ENCODE measurements at regions not wholly inside any gene's neighbourhood (a gene's known extent, or its start where the extent isn't known, plus 50 kb on each side); places are given as distances from the start of the nearest gene placed in this dataset.

DNA sequence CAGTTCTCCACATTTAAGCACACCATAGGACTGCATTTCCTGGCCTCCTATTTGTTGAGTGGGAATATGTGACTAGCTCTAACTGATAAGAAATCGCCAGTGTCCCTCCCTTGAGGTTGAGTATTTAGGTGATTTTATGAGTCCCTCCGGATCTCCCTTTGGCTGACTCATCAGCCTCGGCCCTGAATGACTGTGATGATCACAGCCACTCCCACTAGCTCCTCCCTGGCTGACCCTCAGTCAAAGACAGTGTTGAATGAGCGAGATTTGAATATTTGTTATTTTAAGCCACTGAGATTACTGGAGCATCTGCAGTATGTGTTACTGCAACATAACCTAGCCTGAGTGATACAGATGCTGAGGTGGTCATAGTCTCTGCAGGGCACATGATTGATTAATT is 515.3 kb downstream of the EPHB1 start:
- Histone ChIP-seq H3K36me3 (ENCODE audit: control insufficient read depth, insufficient read depth, low read length) (no peaks in the 10 kb centered on the region), H3K9ac (ENCODE audit: low read depth, low read length) (no peak overlapping the region), H3K27ac (ENCODE audit: low read depth, low read length) (no peak overlapping the region), H3K9me3 (ENCODE audit: control insufficient read depth, insufficient read depth, low read length) (no peaks in the 10 kb centered on the region), H3K4me1 (ENCODE audit: control insufficient read depth, insufficient read depth, low read length) (no peaks in the 10 kb centered on the region), H3K27me3 (ENCODE audit: control insufficient read depth, insufficient read depth, low read length) (no peaks in the 10 kb centered on the region), H3K4me3 (ENCODE audit: low read depth, low read length) (no peak overlapping the region)

DNA sequence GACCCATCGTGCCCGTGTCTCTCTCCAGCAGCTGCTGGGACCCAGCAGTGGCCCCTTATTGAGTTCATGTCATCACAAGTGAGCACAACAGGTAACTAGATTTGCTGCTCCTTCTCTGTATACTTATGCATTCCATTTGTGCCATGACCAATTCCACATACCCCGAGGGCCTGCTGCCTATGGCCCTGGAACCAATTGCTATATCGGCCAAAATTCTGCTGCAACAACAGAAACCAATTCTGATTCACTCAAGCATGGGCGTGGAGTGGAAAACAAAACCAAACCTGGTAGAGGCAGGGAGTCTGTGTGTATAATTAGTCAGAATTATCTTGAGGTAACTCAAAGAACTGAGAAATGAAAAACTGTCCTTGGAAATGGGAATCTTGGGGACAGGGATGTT is 516.6 kb downstream of the EPHB1 start:
- Histone ChIP-seq H3K9ac (ENCODE audit: low read depth, low read length) (no peak overlapping the region), H3K4me1 (ENCODE audit: control insufficient read depth, insufficient read depth, low read length) (no peaks in the 10 kb centered on the region), H3K9me3 (ENCODE audit: control insufficient read depth, insufficient read depth, low read length) (peaks cover 2% of the 10 kb centered on the region; the same call in 1 of the 2 replicates), H3K4me3 (ENCODE audit: low read depth, low read length) (no peak overlapping the region), H3K27ac (ENCODE audit: low read depth, low read length) (no peak overlapping the region), H3K27me3 (ENCODE audit: control insufficient read depth, insufficient read depth, low read length) (no peaks in the 10 kb centered on the region), H3K36me3 (ENCODE audit: control insufficient read depth, insufficient read depth, low read length) (no peaks in the 10 kb centered on the region)

DNA sequence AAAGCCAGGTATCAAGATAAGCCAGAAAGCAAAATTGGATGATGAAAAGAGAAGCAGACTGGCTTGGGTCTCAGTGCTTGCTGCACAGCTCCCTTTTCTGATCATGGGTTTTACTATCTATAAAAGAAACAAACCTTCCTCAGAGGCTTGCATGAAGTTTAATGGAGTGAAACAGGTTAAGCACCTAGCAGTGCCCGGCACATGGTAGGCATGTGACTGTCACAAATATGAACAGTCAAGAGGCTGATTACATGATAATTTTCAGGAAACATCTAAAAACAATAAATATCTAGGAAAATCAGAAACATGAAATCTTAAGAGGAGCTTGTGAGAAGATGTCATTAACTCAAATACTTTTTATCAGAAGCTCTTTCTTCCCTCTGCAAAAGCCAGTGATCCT is 519.2 kb downstream of the EPHB1 start:
- Histone ChIP-seq H3K27me3 (ENCODE audit: control insufficient read depth, insufficient read depth, low read length) (no peaks in the 10 kb centered on the region), H3K4me1 (ENCODE audit: control insufficient read depth, insufficient read depth, low read length) (no peaks in the 10 kb centered on the region), H3K27ac (ENCODE audit: low read depth, low read length) (no peak overlapping the region), H3K4me3 (ENCODE audit: low read depth, low read length) (no peak overlapping the region), H3K9me3 (ENCODE audit: control insufficient read depth, insufficient read depth, low read length) (peaks cover 11% of the 10 kb centered on the region), H3K36me3 (ENCODE audit: control insufficient read depth, insufficient read depth, low read length) (no peaks in the 10 kb centered on the region), H3K9ac (ENCODE audit: low read depth, low read length) (no peak overlapping the region)

DNA sequence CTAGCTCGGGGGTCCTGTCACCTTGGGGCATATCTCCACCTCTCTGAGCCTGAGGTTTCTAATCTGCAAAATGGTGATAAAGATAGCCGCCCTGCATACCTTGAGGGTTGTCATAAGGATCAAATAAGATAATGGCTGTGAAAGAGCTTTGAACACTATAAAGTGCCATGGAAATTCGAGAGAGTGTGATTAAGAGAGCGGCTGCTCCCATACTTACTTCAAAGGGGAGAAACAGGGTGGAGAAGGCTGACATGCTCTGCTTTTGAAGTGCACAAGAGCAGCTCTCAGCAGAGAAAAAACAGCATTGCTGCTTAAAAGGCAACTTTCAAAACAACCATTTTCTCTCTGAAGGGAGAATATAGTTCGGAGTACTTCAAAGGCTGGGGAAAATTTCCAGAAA is 529.2 kb downstream of the EPHB1 start:
- Histone ChIP-seq H3K27ac (ENCODE audit: low read depth, low read length) (no peak overlapping the region), H3K4me1 (ENCODE audit: control insufficient read depth, insufficient read depth, low read length) (no peaks in the 10 kb centered on the region; the same call in 1 of the 2 replicates), H3K9me3 (ENCODE audit: control insufficient read depth, insufficient read depth, low read length) (no peaks in the 10 kb centered on the region), H3K36me3 (ENCODE audit: control insufficient read depth, insufficient read depth, low read length) (no peaks in the 10 kb centered on the region), H3K27me3 (ENCODE audit: control insufficient read depth, insufficient read depth, low read length) (no peaks in the 10 kb centered on the region), H3K4me3 (ENCODE audit: low read depth, low read length) (no peak overlapping the region), H3K9ac (ENCODE audit: low read depth, low read length) (no peak overlapping the region)

DNA sequence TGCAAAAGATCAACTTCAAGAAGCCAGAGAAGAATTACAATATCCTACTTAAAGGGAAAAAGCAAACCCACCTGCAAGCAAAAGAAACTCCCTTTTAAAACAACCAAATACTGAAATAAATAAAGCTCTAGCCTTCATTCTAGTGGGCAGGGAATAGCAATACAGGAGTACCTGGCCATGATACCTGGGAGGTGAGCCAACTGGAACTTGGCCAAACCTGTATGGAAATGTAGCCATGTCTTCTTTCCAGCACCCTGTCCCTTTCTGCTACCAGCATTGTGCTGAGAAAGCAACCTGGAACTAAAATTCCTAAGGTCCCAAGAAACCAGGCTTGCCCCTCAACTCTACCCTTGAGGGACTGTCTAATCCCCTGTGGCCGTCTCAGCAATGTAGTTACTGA is 530.0 kb downstream of the EPHB1 start:
- no peaks in the 10 kb centered on the region for H3K36me3 ChIP-seq (ENCODE audit: control insufficient read depth, insufficient read depth, low read length)
- H3K27ac ChIP-seq (ENCODE audit: low read depth, low read length) = no peak overlapping the region
- no peak overlapping the region for H3K9ac ChIP-seq (ENCODE audit: low read depth, low read length)
- no peaks in the 10 kb centered on the region for H3K9me3 ChIP-seq (ENCODE audit: control insufficient read depth, insufficient read depth, low read length)
- no peak overlapping the region for H3K4me3 ChIP-seq (ENCODE audit: low read depth, low read length)
- no peaks in the 10 kb centered on the region for H3K27me3 ChIP-seq (ENCODE audit: control insufficient read depth, insufficient read depth, low read length)
- H3K4me1 ChIP-seq (ENCODE audit: control insufficient read depth, insufficient read depth, low read length) = no peaks in the 10 kb centered on the region; the same call in 1 of the 2 replicates

DNA sequence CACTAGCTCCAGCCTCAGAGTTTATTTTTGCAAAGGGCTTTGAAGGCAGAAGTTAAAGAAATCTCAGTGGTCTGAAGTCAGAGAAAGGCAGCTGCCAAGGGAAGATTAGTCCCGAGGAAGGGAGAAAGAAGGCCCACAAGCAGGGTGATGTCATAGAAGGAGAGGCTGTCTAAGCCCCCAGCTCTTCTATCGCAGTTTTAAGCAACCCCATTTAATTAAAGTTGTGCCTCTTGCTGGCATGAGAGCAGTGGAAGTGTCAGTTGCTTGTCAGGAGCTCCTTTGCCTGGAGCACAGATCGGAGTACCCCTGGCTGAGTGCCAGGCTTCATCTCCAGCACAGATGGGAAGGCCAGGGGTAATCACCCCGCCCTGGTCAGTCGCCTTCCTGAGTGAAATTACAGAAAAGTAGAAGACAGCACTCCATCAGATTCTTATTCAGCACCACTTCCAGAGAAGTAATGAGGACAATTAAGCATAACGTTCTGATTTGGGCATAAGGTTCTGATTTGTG is 530.7 kb downstream of the EPHB1 start:
- no peak overlapping the region for H3K9ac ChIP-seq (ENCODE audit: low read depth, low read length)
- no peaks in the 10 kb centered on the region; the same call in 1 of the 2 replicates for H3K4me1 ChIP-seq (ENCODE audit: control insufficient read depth, insufficient read depth, low read length)
- H3K27me3 ChIP-seq (ENCODE audit: control insufficient read depth, insufficient read depth, low read length) = no peaks in the 10 kb centered on the region
- H3K4me3 ChIP-seq (ENCODE audit: low read depth, low read length) = no peak overlapping the region
- H3K27ac ChIP-seq (ENCODE audit: low read depth, low read length) = no peak overlapping the region
- no peaks in the 10 kb centered on the region for H3K9me3 ChIP-seq (ENCODE audit: control insufficient read depth, insufficient read depth, low read length)
- no peaks in the 10 kb centered on the region for H3K36me3 ChIP-seq (ENCODE audit: control insufficient read depth, insufficient read depth, low read length)

DNA sequence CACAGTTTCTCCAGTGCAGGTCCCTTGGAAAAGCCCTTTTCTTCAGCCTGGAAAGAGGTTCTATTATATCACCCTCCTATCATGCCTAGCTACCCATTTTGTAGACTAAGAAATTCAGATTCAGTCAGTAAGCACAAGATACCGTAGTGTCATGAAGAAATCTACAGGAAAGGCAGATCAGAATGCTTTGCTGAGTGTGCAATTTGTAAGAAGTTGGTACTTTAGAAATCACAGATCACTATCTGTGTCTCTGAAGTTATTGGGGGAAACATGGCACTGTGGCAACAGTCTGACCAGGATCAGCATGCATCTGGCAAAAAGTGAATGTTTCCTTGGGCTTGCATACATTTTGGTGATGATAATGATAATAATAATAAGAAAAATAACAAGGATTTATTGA is 531.8 kb downstream of the EPHB1 start:
- no peaks in the 10 kb centered on the region for H3K27me3 ChIP-seq (ENCODE audit: control insufficient read depth, insufficient read depth, low read length)
- H3K27ac ChIP-seq (ENCODE audit: low read depth, low read length) = no peak overlapping the region
- H3K9ac ChIP-seq (ENCODE audit: low read depth, low read length) = no peak overlapping the region
- H3K4me3 ChIP-seq (ENCODE audit: low read depth, low read length) = no peak overlapping the region
- H3K9me3 ChIP-seq (ENCODE audit: control insufficient read depth, insufficient read depth, low read length) = no peaks in the 10 kb centered on the region
- H3K36me3 ChIP-seq (ENCODE audit: control insufficient read depth, insufficient read depth, low read length) = no peaks in the 10 kb centered on the region
- H3K4me1 ChIP-seq (ENCODE audit: control insufficient read depth, insufficient read depth, low read length) = no peaks in the 10 kb centered on the region; the same call in 1 of the 2 replicates

DNA sequence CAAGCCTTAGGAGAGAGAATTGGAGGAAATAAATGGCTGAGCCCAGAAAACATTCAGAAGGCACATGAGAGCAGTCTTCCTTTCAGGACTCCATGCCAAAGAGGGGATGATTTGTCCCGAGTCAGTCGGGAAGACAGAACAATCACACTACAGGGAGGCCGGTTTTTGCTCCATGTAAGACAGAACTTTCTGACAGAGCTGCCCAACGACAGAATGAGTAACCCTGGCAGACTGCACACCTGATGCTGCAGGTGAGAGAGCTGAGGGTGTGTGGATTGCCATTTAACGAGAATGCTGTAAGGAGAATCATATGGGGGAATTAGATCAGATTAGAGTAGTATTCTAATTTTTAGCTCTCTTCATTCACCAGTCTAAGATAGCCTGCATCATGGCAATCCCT is 533.0 kb downstream of the EPHB1 start:
- Histone ChIP-seq H3K27ac (ENCODE audit: low read depth, low read length) (no peak overlapping the region), H3K9ac (ENCODE audit: low read depth, low read length) (no peak overlapping the region), H3K9me3 (ENCODE audit: control insufficient read depth, insufficient read depth, low read length) (no peaks in the 10 kb centered on the region), H3K4me3 (ENCODE audit: low read depth, low read length) (no peak overlapping the region), H3K36me3 (ENCODE audit: control insufficient read depth, insufficient read depth, low read length) (no peaks in the 10 kb centered on the region), H3K27me3 (ENCODE audit: control insufficient read depth, insufficient read depth, low read length) (no peaks in the 10 kb centered on the region), H3K4me1 (ENCODE audit: control insufficient read depth, insufficient read depth, low read length) (no peaks in the 10 kb centered on the region; the same call in 1 of the 2 replicates)

DNA sequence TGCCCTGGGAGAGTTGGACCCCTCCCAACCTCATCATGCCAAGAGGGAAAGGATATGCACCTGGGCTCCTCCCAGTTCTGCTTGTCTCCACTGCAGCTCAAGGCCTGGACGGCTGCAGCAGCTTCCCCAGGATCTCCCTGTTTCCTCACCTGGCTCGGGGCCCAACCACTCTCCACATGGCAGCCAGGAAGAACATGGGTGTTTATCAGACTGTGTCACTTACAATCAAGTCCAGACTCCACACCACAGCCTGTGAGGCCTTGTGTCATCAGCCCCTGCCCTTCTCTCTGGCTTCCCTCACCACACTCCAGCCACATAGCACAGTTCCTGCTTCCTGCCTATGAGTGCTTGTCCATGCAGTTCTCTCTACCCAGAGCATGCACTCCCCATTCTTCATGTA is 534.4 kb downstream of the EPHB1 start:
- H3K27me3 ChIP-seq (ENCODE audit: control insufficient read depth, insufficient read depth, low read length) = no peaks in the 10 kb centered on the region
- no peaks in the 10 kb centered on the region for H3K36me3 ChIP-seq (ENCODE audit: control insufficient read depth, insufficient read depth, low read length)
- H3K4me3 ChIP-seq (ENCODE audit: low read depth, low read length) = no peak overlapping the region
- no peak overlapping the region for H3K9ac ChIP-seq (ENCODE audit: low read depth, low read length)
- no peaks in the 10 kb centered on the region for H3K9me3 ChIP-seq (ENCODE audit: control insufficient read depth, insufficient read depth, low read length)
- no peak overlapping the region for H3K27ac ChIP-seq (ENCODE audit: low read depth, low read length)
- no peaks in the 10 kb centered on the region; the same call in 1 of the 2 replicates for H3K4me1 ChIP-seq (ENCODE audit: control insufficient read depth, insufficient read depth, low read length)

DNA sequence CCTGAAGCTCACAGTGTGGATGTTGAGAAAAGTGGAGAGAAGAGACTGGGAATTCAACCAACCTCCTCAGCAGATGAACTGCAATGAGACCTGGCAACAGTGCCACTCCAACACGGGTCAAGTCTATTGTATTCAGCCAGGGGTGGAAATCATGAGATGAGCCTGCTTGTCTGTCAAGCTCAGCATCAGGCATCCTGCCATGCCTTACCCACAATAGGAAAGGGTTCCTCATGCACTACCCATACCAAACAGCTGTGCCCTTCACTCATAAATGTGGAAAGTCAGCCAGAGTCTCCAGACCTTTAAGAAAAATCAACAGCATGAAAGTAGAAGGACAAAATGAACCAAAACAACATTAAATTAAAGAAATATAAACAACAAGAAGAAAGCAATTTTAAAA is 542.1 kb downstream of the EPHB1 start:
- Histone ChIP-seq H3K36me3 (ENCODE audit: control insufficient read depth, insufficient read depth, low read length) (no peaks in the 10 kb centered on the region), H3K27me3 (ENCODE audit: control insufficient read depth, insufficient read depth, low read length) (no peaks in the 10 kb centered on the region), H3K4me3 (ENCODE audit: low read depth, low read length) (no peak overlapping the region), H3K27ac (ENCODE audit: low read depth, low read length) (no peak overlapping the region), H3K4me1 (ENCODE audit: control insufficient read depth, insufficient read depth, low read length) (no peaks in the 10 kb centered on the region), H3K9ac (ENCODE audit: low read depth, low read length) (no peak overlapping the region), H3K9me3 (ENCODE audit: control insufficient read depth, insufficient read depth, low read length) (no peaks in the 10 kb centered on the region)

DNA sequence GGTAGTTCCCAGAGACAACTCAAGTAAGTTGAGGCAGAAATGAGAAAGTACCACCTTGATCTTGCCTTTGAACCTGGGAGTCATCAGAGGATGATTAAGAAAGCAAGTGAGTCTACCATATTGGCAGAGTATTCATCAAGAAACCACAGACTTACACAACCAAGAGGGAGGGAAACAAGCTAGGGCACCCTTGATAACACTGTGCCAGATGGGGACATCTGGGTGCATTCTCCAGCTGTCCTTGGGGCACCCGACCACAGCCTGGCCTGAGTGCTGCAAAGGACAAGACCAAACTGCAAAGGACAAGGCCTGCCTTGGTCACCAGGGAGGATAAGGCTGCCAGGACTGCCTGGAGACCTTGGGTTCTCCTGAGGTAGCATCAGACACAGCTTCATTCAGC is 553.6 kb downstream of the EPHB1 start:
- H3K4me1 ChIP-seq (ENCODE audit: control insufficient read depth, insufficient read depth, low read length) = peaks cover 8% of the 10 kb centered on the region

More for the DNA sequence above, 553.6 kb downstream of the EPHB1 start:
- no peaks in the 10 kb centered on the region for H3K27me3 ChIP-seq (ENCODE audit: control insufficient read depth, insufficient read depth, low read length)
- H3K9me3 ChIP-seq (ENCODE audit: control insufficient read depth, insufficient read depth, low read length) = no peaks in the 10 kb centered on the region
- no peak overlapping the region for H3K27ac ChIP-seq (ENCODE audit: low read depth, low read length)
- H3K9ac ChIP-seq (ENCODE audit: low read depth, low read length) = no peak overlapping the region
- no peaks in the 10 kb centered on the region for H3K36me3 ChIP-seq (ENCODE audit: control insufficient read depth, insufficient read depth, low read length)
- no peak overlapping the region for H3K4me3 ChIP-seq (ENCODE audit: low read depth, low read length)
